ENCODE measurements at regions not wholly inside any gene's neighbourhood (a gene's known extent, or its start where the extent isn't known, plus 50 kb on each side); places are given as distances from the start of the nearest gene placed in this dataset.

DNA sequence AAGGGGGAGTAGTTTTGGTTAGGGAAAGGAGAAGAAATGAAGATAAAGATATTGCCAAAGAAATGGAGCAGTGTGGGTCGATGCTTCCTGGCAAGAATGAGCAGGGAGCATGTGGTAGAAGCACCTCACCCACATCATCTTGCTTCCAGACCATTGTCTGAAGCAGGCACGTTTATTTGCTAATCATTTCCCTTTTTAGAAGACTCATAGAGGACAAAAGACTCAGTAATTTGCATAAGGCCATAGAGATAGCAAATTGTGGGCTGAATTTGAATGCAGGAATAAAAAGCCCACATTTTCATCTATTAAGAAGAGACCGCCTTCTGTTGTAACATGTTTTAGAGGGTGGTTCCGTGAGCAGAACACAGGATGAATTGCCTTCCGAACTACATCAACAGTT is 275.2 kb upstream of the FAT4 start:
- Histone ChIP-seq H3K9me3 (ENCODE audit: control insufficient read depth, insufficient read depth, low read length) (no peaks in the 10 kb centered on the region), H3K36me3 (ENCODE audit: control insufficient read depth, low read length) (no peaks in the 10 kb centered on the region), H4K20me1 (ENCODE audit: control insufficient read depth, insufficient read depth, low read depth, low read length) (no peaks in the 10 kb centered on the region), H3K9me2 (replicated peaks; ENCODE audit: control insufficient read depth, low read length) (no peaks in the 10 kb centered on the region), H3K27me3 (ENCODE audit: control insufficient read depth, low read length) (no peaks in the 10 kb centered on the region), H3K27ac (ENCODE audit: low read depth, low read length) (no peak overlapping the region), H3K4me1 (ENCODE audit: control insufficient read depth, low read length) (no peaks in the 10 kb centered on the region), H3F3A (ENCODE audit: control insufficient read depth, insufficient read depth) (no peaks in the 10 kb centered on the region), H3K4me3 (ENCODE audit: low read length) (no peak overlapping the region), H3K79me2 (ENCODE audit: control insufficient read depth, low read length) (no peaks in the 10 kb centered on the region), H3K4me2 (ENCODE audit: low read length) (no peak overlapping the region)
- TF ChIP-seq EZH2phosphoT487 (IDR thresholded peaks at IDR 0.05; ENCODE audit: borderline replicate concordance, low read length) (no peak), CTCF (IDR thresholded peaks at IDR 0.05; ENCODE audit: low read depth, low read length, poor library complexity, severe bottlenecking) (no peak)

GRCh38 chr4:125022855-125023501 is 291.8 kb upstream of the FAT4 start:
- no peak overlapping the region for H3K27ac ChIP-seq (ENCODE audit: low read depth, low read length)
- H3K4me3 ChIP-seq (ENCODE audit: low read length), result no peak overlapping the region
- H3K9me2 ChIP-seq (replicated peaks; ENCODE audit: control insufficient read depth, low read length), result no peaks in the 10 kb centered on the region
- H3K4me1 ChIP-seq (ENCODE audit: control insufficient read depth, low read length), result no peaks in the 10 kb centered on the region
- H3F3A ChIP-seq (ENCODE audit: control insufficient read depth, insufficient read depth), result no peaks in the 10 kb centered on the region
- no peaks in the 10 kb centered on the region for H3K27me3 ChIP-seq (ENCODE audit: control insufficient read depth, low read length)
- no peaks in the 10 kb centered on the region for H3K36me3 ChIP-seq (ENCODE audit: control insufficient read depth, low read length)
- no peaks in the 10 kb centered on the region for H3K79me2 ChIP-seq (ENCODE audit: control insufficient read depth, low read length)
- no peak overlapping the region for H3K4me2 ChIP-seq (ENCODE audit: low read length)
- no peak for TF ChIP-seq EZH2phosphoT487 (IDR thresholded peaks at IDR 0.05; ENCODE audit: borderline replicate concordance, low read length)
- no peak for TF ChIP-seq CTCF (IDR thresholded peaks at IDR 0.05; ENCODE audit: low read depth, low read length, poor library complexity, severe bottlenecking)
- H4K20me1 ChIP-seq (ENCODE audit: control insufficient read depth, insufficient read depth, low read depth, low read length), result no peaks in the 10 kb centered on the region
- H3K9me3 ChIP-seq (ENCODE audit: control insufficient read depth, insufficient read depth, low read length), result no peaks in the 10 kb centered on the region

GRCh38 chr4:125021189-125021588 is 293.6 kb upstream of the FAT4 start:
- no peak overlapping the region for H3K4me3 ChIP-seq (ENCODE audit: low read length)
- no peaks in the 10 kb centered on the region for H3K9me2 ChIP-seq (replicated peaks; ENCODE audit: control insufficient read depth, low read length)
- no peaks in the 10 kb centered on the region for H3K4me1 ChIP-seq (ENCODE audit: control insufficient read depth, low read length)
- H3K27me3 ChIP-seq (ENCODE audit: control insufficient read depth, low read length), result no peaks in the 10 kb centered on the region
- H3F3A ChIP-seq (ENCODE audit: control insufficient read depth, insufficient read depth), result no peaks in the 10 kb centered on the region
- no peak overlapping the region for H3K27ac ChIP-seq (ENCODE audit: low read depth, low read length)
- no peaks in the 10 kb centered on the region for H3K36me3 ChIP-seq (ENCODE audit: control insufficient read depth, low read length)
- no peaks in the 10 kb centered on the region for H3K9me3 ChIP-seq (ENCODE audit: control insufficient read depth, insufficient read depth, low read length)
- H3K79me2 ChIP-seq (ENCODE audit: control insufficient read depth, low read length), result no peaks in the 10 kb centered on the region
- TF ChIP-seq EZH2phosphoT487 (IDR thresholded peaks at IDR 0.05; ENCODE audit: borderline replicate concordance, low read length) (no peak), CTCF (IDR thresholded peaks at IDR 0.05; ENCODE audit: low read depth, low read length, poor library complexity, severe bottlenecking) (no peak)
- no peak overlapping the region for H3K4me2 ChIP-seq (ENCODE audit: low read length)
- no peaks in the 10 kb centered on the region for H4K20me1 ChIP-seq (ENCODE audit: control insufficient read depth, insufficient read depth, low read depth, low read length)

Measured in DOHH2 (cell line).